ENCODE measurements at regions not wholly inside any gene's neighbourhood (a gene's known extent, or its start where the extent isn't known, plus 50 kb on each side); places are given as distances from the start of the nearest gene placed in this dataset.

GRCh38 chr9:90394871-90395270, 247.8 kb downstream of the DIRAS2 start:
- TF ChIP-seq CBFB (IDR thresholded peaks at IDR 0.05; ENCODE audit: low read depth) (no peak), MXI1 (IDR thresholded peaks at IDR 0.05; ENCODE audit: low read depth, low read length) (no peak), HDAC6 (IDR thresholded peaks at IDR 0.05; ENCODE audit: unreplicated experiment) (no peak), CTCF (IDR thresholded peaks at IDR 0.05 in 2 of 3, conservative IDR thresholded peaks at IDR 0.05 in 1 of 3; ENCODE audit: control insufficient read depth in 2 of 3, extremely low read depth in 1 of 3, insufficient read depth in 1 of 3, low read depth in 3 of 3, low read length in 3 of 3) (no peak), POLR2A (IDR thresholded peaks at IDR 0.05; ENCODE audit: low read depth, low read length) (no peak), NFYB (IDR thresholded peaks at IDR 0.05; ENCODE audit: insufficient read depth, low read depth, low read length) (no peak), SMAD5 (IDR thresholded peaks at IDR 0.05; ENCODE audit: low read depth) (no peak), MAX (IDR thresholded peaks at IDR 0.05; ENCODE audit: low read depth, low read length) (no peak), MEF2A (IDR thresholded peaks at IDR 0.05; ENCODE audit: insufficient read depth, low read depth, low read length) (no peak), TAF1 (IDR thresholded peaks at IDR 0.05; ENCODE audit: borderline replicate concordance, low read depth, low read length) (no peak), KDM1A (IDR thresholded peaks at IDR 0.05; ENCODE audit: borderline replicate concordance) (no peak), CHD4 (IDR thresholded peaks at IDR 0.05) (no peak)
